HG02623 (cell line): ENCODE measurements at regions not wholly inside any gene's neighbourhood (a gene's known extent, or its start where the extent isn't known, plus 50 kb on each side); places are given as distances from the start of the nearest gene placed in this dataset.
"Not testable (repeated sequence)": the region's sequence is repeated elsewhere in the genome, so short reads cannot be mapped to it uniquely, and the experiment has no call there.

Experiments
- ATAC-seq: cut with Tn5 transposase; IDR thresholded peaks from one replicate; pipeline ENCODE4 v1.9.1; 2021; ENCODE audit warnings: moderate library complexity; ENCODE audit not compliant: unreplicated experiment

GRCh38 chr6:58073263-58073662, 755.8 kb downstream of the PRIM2 start:
- no peak for ATAC-seq

DNA sequence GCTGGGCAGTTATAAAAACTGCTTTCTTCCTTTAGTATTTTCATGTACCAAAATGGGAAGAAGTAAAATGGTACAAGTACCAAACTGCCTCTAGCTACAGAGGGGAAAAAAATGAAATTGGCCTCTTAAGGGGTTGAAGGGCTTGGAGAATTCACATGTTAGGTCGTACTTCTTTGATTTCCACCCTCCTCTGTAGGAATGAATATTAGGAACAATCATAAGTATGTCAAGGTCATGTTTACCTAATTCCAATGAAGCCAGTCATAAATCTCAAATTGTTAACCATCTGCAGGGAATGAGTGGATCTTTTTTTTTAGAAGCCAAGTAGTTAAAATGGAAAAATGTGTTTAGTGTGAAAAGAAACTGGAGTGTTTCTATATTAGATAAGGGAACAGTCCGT, 772.6 kb downstream of the PRIM2 start:
- ATAC-seq: not testable (repeated sequence)

DNA sequence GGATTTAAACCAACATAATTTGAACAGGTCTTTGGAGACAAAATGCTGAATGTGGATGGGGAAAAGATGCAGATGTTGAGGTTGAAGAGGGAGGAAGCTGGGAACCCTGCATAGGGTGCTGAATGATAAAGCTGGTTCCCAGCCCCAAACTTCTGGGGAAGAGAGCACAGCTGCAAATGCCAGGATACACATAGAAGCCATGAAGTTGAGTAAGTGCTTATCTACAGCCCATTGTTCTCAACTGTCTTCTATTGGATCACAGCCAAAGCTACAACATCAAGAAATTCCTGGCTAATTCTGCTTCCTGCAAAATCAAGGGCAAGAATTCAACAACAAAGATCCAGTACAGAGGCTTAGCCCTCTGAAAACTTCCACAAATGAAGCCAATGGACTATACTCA, 779.8 kb downstream of the PRIM2 start:
- not testable (repeated sequence) for ATAC-seq

DNA sequence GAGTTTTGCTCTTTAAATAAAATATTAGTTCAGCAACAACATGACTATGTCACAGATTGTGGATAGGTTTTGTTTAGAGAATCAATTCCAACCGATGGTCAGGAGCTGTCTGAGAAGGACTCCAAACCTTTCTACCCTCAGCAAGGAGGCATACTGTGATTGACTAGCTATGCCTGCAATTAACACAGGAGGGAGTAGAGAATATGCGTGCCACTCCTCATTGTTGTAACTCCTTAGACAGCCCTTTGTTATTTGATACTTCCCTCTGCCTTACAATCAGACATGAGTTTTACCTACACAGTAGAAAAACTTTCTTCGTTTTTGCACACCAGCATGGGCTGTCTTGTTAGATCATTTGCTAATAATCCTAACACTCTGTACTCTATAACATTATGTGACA, 796.5 kb downstream of the PRIM2 start:
- ATAC-seq: no peak

DNA sequence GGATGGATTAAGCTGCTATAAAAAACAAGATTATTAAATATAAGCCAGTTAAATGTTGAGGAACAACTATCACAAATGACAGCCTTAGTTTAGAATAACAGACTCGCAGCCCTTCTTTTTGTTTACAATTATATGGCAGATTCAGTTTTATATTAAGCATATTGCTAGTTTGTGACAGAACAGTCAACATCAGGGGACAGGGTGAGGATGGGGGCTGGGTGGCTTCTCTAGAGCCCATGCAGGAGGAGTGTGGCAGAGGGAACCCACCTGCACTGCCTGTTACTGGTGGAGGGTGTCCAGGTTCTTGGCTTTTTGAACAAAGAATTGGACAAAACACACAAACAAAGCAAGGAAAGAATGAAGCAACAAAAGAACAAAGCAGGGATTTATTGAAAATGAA, 799.7 kb downstream of the PRIM2 start:
- ATAC-seq: not testable (repeated sequence)

GRCh38 chr6:58121616-58122015, 804.2 kb downstream of the PRIM2 start:
- ATAC-seq: not testable (repeated sequence)

DNA sequence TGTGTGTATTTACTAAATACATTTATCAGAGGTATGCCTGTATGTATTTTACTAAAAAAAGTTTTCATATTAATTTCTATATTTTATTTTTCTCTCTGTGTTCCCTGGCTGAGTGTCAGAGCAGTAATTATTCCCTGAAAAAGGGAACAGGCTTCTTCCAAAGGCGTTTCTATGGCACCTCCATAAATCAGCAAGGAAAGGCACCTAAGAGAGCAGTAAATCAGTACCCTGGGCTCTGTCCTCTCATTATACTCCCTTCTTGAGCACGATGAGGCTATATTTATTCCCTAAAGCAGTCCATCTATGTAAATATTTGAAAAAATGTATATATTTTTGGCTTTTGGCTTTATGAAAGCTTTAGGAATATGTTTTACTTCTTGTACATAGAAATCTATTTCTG, 806.3 kb downstream of the PRIM2 start:
- not testable (repeated sequence) for ATAC-seq

DNA sequence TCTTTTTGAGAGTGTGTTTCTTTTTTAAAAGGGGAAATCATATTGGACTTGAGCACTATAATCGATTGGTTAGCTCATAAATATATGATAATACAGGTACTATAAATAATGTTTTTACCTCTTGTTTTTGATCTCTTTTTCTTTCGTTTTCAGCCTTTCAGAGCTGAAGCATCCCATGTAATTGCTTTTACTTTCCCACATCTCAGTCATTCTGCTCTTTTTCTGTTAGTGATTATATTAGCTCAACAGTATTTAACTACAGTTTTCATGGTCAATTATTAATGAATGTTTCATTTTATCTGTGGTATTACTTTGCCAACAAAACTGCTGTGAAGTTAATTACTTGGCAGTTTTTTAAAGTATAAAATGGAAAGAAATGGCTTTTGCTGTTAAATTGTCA, 811.1 kb downstream of the PRIM2 start:
- ATAC-seq: not testable (repeated sequence)

- not testable (repeated sequence) for ATAC-seq
Measured at GRCh38 chr6:58129098-58129497, 811.7 kb downstream of the PRIM2 start.

DNA sequence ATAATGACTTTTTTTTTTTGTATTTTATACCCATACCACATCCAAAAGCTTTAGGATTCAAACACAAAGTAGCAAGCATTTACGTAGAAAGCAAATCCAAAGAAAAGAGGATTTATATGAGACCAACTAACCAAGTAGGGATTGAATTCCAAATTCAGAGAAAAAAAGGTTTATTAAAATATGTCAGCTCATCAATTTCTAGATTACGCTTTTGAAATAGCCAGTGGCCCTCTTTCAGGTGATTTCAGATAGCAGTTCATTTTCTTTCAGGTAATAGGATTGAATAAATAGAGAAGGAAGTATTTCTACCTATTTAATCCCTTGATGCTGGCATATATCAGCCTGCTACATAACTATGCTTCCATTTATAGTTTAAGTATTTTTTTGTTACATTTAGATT, 822.3 kb downstream of the PRIM2 start:
- ATAC-seq: not testable (repeated sequence)

GRCh38 chr6:58171025-58171424, 853.6 kb downstream of the PRIM2 start:
- ATAC-seq: not testable (repeated sequence)

DNA sequence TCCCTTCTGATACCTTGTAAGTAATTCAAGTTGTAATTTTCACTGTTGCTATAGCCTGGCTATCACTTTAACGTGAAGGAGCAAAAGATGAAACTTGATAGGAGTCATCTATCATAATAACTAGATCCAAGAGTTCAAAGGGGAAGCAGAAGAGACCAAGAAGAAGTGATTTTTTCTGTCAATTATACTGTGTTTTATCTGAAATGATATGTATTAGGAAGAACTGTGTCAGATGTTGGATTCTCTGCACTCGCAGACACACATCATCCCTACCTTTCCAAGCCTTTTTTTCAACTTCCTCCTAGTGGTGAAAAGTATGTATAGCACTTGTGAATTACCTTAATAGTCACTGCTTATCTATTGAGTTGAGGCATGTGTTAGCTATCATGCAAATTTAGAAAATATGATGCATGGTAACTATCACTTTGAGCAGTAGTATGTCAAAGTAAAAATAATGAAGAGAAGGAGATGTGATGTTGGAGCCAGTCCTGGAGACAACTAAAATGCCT, 864.2 kb downstream of the PRIM2 start:
- ATAC-seq: peak; percentile 63

DNA sequence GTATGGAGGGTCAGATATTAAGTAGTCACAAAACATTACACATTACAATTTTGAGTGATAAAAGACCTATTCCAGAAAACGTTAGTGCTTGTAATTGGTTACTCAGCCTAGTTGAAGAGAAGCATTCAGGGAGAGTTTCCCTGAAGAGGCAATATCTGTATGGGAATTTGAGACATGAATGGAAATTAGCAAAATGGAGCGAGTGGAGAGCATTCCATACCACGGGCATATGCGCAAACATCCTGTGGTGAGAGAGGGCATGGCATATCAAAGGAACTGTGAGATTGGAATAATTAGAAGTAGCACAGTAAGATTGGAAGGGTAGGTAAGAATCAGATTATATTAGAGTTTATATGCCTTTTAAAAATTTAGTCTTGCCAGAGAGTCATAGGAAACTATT, 867.9 kb downstream of the PRIM2 start:
- ATAC-seq: not testable (repeated sequence)

GRCh38 chr6:58193209-58193608, 875.8 kb downstream of the PRIM2 start:
- not testable (repeated sequence) for ATAC-seq

DNA sequence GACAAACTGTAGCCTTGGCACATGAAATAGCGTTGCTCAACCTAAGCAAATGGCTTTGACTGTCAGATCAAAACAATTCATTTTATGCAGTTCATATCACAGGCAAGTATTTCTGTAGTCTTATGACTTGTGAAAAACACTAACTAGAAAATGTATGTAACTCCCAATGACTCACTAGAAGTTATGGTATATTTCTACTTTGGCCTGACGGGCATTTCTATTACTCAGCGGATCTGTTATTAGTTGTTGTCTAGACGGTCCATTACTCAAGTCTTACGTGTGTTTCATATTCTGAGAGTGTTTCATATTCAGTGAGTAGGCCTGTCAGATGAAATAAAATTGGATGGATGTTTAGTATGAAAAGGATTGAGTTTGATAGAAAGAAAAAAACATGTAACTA, 880.9 kb downstream of the PRIM2 start:
- no peak for ATAC-seq

GRCh38 chr6:58237124-58237523, 919.7 kb downstream of the PRIM2 start:
- ATAC-seq: not testable (repeated sequence)

DNA sequence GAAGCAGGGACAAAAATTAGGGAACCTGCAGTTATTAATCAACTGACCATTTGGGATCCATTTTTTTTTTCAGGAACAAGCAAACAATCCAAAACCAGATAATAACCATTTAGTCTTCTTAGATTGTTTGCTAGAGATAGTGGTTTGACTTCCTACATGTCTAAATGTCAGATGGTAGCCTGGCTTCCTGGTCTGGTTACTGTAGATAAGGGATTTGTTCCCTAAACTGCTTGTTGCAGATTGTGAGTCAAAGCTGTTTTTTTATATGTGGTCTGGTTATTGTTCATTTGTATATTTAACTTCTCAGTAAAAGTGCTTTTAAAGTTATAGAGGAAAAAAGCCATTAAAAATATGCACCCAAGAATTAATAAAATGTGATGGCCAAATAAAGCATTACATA, 921.0 kb downstream of the PRIM2 start:
- ATAC-seq: not testable (repeated sequence)

DNA sequence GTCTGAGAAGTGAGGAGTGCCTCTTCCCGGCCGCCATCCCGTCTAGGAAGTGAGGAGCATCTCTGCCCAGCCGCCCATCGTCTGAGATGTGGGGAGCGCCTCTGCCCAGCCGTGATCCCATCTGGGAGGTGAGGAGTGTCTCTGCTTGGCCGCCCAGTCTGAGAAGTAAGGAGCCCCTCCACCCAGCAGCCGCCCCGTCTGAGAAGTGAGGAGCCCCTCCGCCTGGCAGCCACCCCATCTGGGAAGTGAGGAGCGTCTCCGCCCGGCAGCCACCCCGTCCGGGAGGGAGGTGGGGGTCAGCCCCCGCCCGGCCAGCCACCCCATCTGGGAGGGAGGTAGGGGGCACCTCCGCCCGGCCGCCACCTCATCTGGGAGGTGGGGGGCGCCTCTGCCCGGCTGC, 940.2 kb downstream of the PRIM2 start:
- not testable (repeated sequence) for ATAC-seq

- no peak for ATAC-seq
Measured at GRCh38 chr6:58290177-58290576, 972.7 kb downstream of the PRIM2 start.

- not testable (repeated sequence) for ATAC-seq
Measured at GRCh38 chr6:58291319-58291718, 973.9 kb downstream of the PRIM2 start.

DNA sequence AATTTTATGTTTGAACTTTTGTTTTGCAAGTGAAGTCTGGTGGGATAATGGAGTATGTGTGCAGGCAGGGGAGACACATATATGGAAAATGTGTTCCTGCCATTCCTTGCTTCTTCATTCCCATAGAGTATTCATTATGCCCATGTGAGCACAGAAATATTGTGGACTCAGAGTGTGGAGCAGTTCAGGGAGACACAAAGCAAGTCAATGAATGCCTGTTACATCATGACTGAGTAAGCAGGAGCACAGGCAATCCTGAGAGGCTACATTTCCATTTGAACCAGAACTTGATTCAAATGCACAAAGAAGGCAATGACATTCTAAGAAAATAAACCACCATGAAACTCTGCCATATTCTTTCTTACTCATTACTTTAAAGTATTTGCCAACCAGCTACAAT, 990.5 kb downstream of the PRIM2 start:
- ATAC-seq: not testable (repeated sequence)

DNA sequence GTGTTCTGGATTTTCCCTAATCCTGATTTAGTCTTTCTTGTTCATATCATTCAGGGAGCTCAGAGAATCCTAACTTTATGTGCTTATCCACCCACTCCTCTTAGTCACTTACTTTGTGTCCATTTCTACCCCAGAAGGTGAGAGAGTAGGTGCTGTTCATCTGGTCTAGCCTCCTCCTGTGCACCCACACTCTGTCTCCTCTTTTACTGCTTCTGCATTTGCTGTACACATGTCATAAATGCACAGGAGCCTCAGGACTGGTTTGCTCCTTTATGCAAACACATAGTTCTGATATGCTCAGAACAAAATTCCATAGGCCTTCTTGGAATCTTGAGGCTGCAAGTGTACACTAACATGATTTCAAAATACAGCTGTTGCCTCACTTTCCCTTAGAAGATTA, 1014.7 kb downstream of the PRIM2 start:
- not testable (repeated sequence) for ATAC-seq

- ATAC-seq: not testable (repeated sequence)
Measured at GRCh38 chr6:58342287-58342686, 1024.9 kb downstream of the PRIM2 start.
